PC-9 (cell line): ENCODE measurements at regions not wholly inside any gene's neighbourhood (a gene's known extent, or its start where the extent isn't known, plus 50 kb on each side); places are given as distances from the start of the nearest gene placed in this dataset.

ENCODE experiments used
- BruUV-seq: library from RNA; stranded (reverse); fragments of 400-500 nt; replicated peaks from 2 replicates; lab custom pipeline; 2021; lab: Mats Ljungman, UMichigan
- CTCF ChIA-PET: fragments of 300-600 bp; sonication (Branson Sonifier 250); formaldehyde crosslinking; loops from one replicate; lab custom pipeline; 2022; ENCODE audit warnings: antibody characterized with exemption; lab: Charles Lee
- POLR2A ChIA-PET: fragments of 300-600 bp; sonication (Branson Sonifier 250); formaldehyde crosslinking; loops from one replicate; lab custom pipeline; 2022; ENCODE audit warnings: antibody characterized with exemption; ENCODE audit not compliant: unreplicated experiment; lab: Charles Lee
- DNase-seq, 2 experiments: peaks; one replicate each; pipeline versions ENCODE4 v3.0.0 to v3.0.0-alpha.2; 2015 to 2022; ENCODE audit warnings: mixed read lengths in 1 of 2
- H2AFZ ChIP-seq: fragments of 200-600 bp; sonication (generic); 2 replicates; pipeline ENCODE4 v1.8.1; 2017; ENCODE audit warnings: antibody characterized with exemption
- H3F3A ChIP-seq: fragments of 200-600 bp; sonication (generic); 2 replicates; pipeline ENCODE4 v1.8.1; 2017; ENCODE audit warnings: antibody characterized with exemption, mild to moderate bottlenecking, low read depth; ENCODE audit not compliant: insufficient read depth
- H3K27ac ChIP-seq: fragments of 200-600 bp; sonication (generic); 2 replicates; pipeline ENCODE4 v1.6.1; 2016; ENCODE audit warnings: mixed run types
- H3K27me3 ChIP-seq: fragments of 200-600 bp; sonication (generic); 2 replicates; pipeline ENCODE4 v1.6.1; 2016; ENCODE audit warnings: low read depth, mixed run types; ENCODE audit not compliant: insufficient read depth
- H3K36me3 ChIP-seq: fragments of 200-600 bp; sonication (generic); 2 replicates; pipeline ENCODE4 v1.6.1; 2016; ENCODE audit warnings: low read depth, mixed run types
- H3K4me1 ChIP-seq: fragments of 200-600 bp; sonication (generic); replicated peaks from 2 replicates; pipeline ENCODE4 v1.6.1; 2016; ENCODE audit warnings: mixed run types; ENCODE audit not compliant: insufficient read depth
- H3K4me2 ChIP-seq: fragments of 200-600 bp; sonication (generic); 2 replicates; pipeline ENCODE4 v1.6.1; 2017; ENCODE audit warnings: mixed run types
- H3K4me3 ChIP-seq: fragments of 200-600 bp; sonication (generic); 2 replicates; pipeline ENCODE4 v1.6.1; 2016; ENCODE audit warnings: mixed run types
- H3K79me2 ChIP-seq: fragments of 200-600 bp; sonication (generic); 2 replicates; pipeline ENCODE4 v1.6.1; 2017; ENCODE audit warnings: low read depth, mixed run types
- H3K9me2 ChIP-seq: fragments of 200-600 bp; sonication (generic); 2 replicates; pipeline ENCODE4 v1.8.1; 2017; ENCODE audit warnings: mild to moderate bottlenecking; ENCODE audit not compliant: insufficient read depth
- H3K9me3 ChIP-seq: fragments of 200-600 bp; sonication (generic); 2 replicates; pipeline ENCODE4 v1.8.1; 2016; ENCODE audit warnings: low read depth; ENCODE audit not compliant: insufficient read depth
- H4K20me1 ChIP-seq: fragments of 200-600 bp; sonication (generic); 2 replicates; pipeline ENCODE4 v1.8.1; 2017; ENCODE audit not compliant: insufficient read depth
- CTCF ChIP-seq: fragments of 200-600 bp; sonication (generic); conservative IDR thresholded peaks from 2 replicates; pipeline ENCODE4 v1.6.1; 2017; ENCODE audit warnings: mixed run types, antibody characterized with exemption, mild to moderate bottlenecking, moderate library complexity
- EZH2 ChIP-seq: fragments of 200-600 bp; sonication (generic); IDR thresholded peaks from 2 replicates; pipeline ENCODE4 v1.8.0; 2017; ENCODE audit warnings: antibody characterized with exemption, low read depth
- intact Hi-C: fragments of 100-400 bp; cut with micrococcal nuclease; formaldehyde crosslinking; loops from one replicate; pipeline ENCODE4 v1.10.0; 2022; ENCODE audit not compliant: unreplicated experiment

DNA sequence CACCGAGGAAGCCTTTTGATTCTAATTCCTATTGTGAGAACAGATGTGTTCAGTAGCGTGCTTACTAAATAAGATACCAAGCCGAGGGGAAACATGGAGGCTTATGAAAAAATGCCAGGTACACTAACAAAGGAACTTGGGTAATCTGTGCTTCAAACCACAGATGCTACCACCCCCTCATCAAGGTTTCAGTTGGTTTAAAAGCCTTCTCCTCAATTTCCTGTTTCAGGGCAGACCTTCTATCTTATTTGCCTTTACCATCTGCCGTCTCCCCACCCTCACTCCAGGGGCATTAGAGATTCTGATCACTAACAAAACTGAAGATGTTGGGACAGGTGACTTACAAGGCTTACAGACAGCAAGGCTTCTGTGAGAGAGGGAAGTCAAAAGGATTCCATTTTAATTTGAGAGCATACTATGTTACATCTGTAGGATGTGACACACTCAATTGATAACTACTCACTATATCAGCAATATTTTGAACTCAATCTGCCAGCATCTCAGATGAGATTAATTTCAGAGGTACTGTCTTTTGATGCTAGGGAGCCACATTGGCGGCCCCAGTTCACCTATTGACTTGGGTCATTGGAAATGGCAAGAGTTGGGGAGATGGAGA, 60.6 kb upstream of the PLCL2 start:
- BruUV-seq = no TSS peak
- ChIA-PET POLR2A (no interaction called here), CTCF (no interaction called here)
- H3K27ac ChIP-seq = no peak overlapping the region
- no peak overlapping the region for H3K4me3 ChIP-seq
- no peaks in the 10 kb centered on the region for H3K79me2 ChIP-seq
- no peak overlapping the region for H2AFZ ChIP-seq
- TF ChIP-seq EZH2 (no peak), CTCF (no peak)
- H4K20me1 ChIP-seq = no peaks in the 10 kb centered on the region
- no peaks in the 10 kb centered on the region for H3K27me3 ChIP-seq
- no peaks in the 10 kb centered on the region for H3K9me2 ChIP-seq
- no peaks in the 10 kb centered on the region for H3K9me3 ChIP-seq
- no peak for DNase-seq
- intact Hi-C loops = no loop called here
- no peak overlapping the region for H3K4me2 ChIP-seq
- no peaks in the 10 kb centered on the region for H3K36me3 ChIP-seq
- no peaks in the 10 kb centered on the region for H3F3A ChIP-seq
- H3K4me1 ChIP-seq = no peaks in the 10 kb centered on the region

DNA sequence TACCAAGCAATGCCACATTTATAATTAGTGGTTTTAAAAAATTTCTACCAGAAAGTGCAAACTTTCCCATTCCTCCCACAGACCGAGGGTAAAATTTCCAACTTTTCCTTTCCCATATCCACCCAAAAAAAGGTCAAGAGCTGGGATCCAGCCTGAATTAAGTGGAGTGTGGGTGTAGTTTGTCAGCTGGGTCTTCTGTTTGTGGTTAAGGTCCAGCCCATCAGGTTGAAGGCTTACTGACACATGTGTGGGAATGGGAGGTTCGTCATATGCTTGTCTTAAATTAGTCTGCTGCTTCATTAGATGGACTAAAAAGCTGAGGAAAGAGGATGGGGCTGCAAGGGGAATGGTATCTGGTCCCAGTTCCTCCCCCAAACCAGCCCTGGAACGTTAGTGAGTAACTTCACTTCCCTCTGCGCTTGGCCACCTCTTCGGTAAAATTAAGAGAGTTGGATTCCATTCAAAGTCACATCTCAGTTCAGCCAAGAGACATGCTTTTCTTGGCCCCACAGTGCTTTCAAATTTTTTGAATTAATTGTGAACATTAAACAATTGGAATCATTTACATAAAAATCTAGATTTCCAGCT, 59.0 kb upstream of the PLCL2 start:
- POLR2A ChIA-PET = no interaction called here
- BruUV-seq = no TSS peak
- Histone ChIP-seq H3K79me2 (no peaks in the 10 kb centered on the region), H3K27ac (no peak overlapping the region), H3F3A (no peaks in the 10 kb centered on the region), H3K27me3 (no peaks in the 10 kb centered on the region), H3K4me3 (no peak overlapping the region), H3K4me2 (no peak overlapping the region), H3K36me3 (no peaks in the 10 kb centered on the region), H3K9me2 (no peaks in the 10 kb centered on the region), H4K20me1 (no peaks in the 10 kb centered on the region), H2AFZ (0 out of 2 replicates have a peak overlapping the region, but pooled peaks have one; percentile 7), H3K4me1 (no peaks in the 10 kb centered on the region), H3K9me3 (no peaks in the 10 kb centered on the region)
- CTCF ChIA-PET = no interaction called here
- TF ChIP-seq EZH2 (no peak), CTCF (no peak)
- DNase-seq = no peak
- intact Hi-C loops = no loop called here

DNA sequence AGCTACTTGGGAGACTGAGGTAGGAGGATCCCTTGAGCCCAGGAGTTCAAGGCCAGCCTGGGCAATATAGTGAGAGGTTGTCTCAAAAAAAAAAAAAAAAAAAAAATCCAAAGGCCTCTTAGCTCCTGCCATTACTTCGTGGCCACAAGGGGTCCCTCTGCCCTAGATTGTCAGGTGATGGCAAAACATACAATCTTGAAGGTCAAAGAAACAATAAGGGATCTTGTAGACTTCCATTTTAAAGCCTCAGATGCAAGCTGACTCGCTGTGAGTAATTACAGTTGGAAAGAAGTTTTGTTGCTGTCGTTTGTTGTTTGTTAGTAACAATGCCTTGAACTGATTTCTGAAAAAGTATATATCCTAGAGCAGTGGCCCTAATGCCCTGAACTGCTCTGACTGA, 55.9 kb upstream of the PLCL2 start:
- H3K79me2 ChIP-seq = no peaks in the 10 kb centered on the region
- no peaks in the 10 kb centered on the region for H3K36me3 ChIP-seq
- H3K4me3 ChIP-seq = no peak overlapping the region
- intact Hi-C loops = no loop called here
- H3F3A ChIP-seq = no peaks in the 10 kb centered on the region
- H3K4me1 ChIP-seq = no peaks in the 10 kb centered on the region
- peak in 1 of 2 experiments; percentile 8 for DNase-seq
- no peaks in the 10 kb centered on the region for H4K20me1 ChIP-seq
- ChIA-PET CTCF (interaction anchor here (0.7 kb wide), 2 partner anchors 10 to 13 kb away, joined by 7 read pairs; no protein-coding TSS in a partner anchor), POLR2A (interaction anchor here (0.6 to 0.7 kb wide), 2 partner anchors 227 to 233 kb away, joined by 3 to 5 read pairs; no protein-coding TSS in a partner anchor)
- TF ChIP-seq CTCF (peak; percentile 49), EZH2 (no peak)
- H3K9me2 ChIP-seq = no peaks in the 10 kb centered on the region
- no peaks in the 10 kb centered on the region for H3K27me3 ChIP-seq
- no TSS peak for BruUV-seq
- no peak overlapping the region for H3K4me2 ChIP-seq
- 0 out of 2 replicates have a peak overlapping the region, but pooled peaks have one; percentile 52 for H2AFZ ChIP-seq
- no peaks in the 10 kb centered on the region for H3K9me3 ChIP-seq
- H3K27ac ChIP-seq = no peak overlapping the region
